Thyroid gland (tissue), 4 donors: ENCODE measurements at regions not wholly inside any gene's neighbourhood (a gene's known extent, or its start where the extent isn't known, plus 50 kb on each side); places are given as distances from the start of the nearest gene placed in this dataset.

ENCODE experiments used
- CTCF ChIP-seq, 6 experiments: fragments of 200-600 bp in 3 of 6; fragments of 450-650 bp in 3 of 6; sonication (generic) in 3 of 6; IDR thresholded peaks; one replicate each; pipeline ENCODE4 v1.5.1; 2016 to 2019; ENCODE audit warnings: antibody characterized with exemption in 6 of 6, mild to moderate bottlenecking in 2 of 6, inconsistent platforms in 1 of 6, moderate library complexity in 1 of 6
- POLR2A ChIP-seq, 2 donors: fragments of 450-650 bp; IDR thresholded peaks; one replicate each; pipeline ENCODE4 v1.6.1; 2017; ENCODE audit warnings: antibody characterized with exemption in 2 of 2, mild to moderate bottlenecking in 2 of 2, moderate library complexity in 1 of 2

- TF ChIP-seq CTCF (IDR thresholded peaks at IDR 0.05) = no peak
- TF ChIP-seq POLR2A (IDR thresholded peaks at IDR 0.05) = no peak
Measured at GRCh38 chr3:87949189-87949878, 109.5 kb downstream of the CGGBP1 start.
